Spleen (tissue), 7 donors: ENCODE measurements at regions not wholly inside any gene's neighbourhood (a gene's known extent, or its start where the extent isn't known, plus 50 kb on each side); places are given as distances from the start of the nearest gene placed in this dataset.

Experiments used
- POLR2A ChIP-seq, 3 donors: fragments of 450-650 bp; IDR thresholded peaks; one replicate each; pipeline ENCODE4 v1.5.1; 2017; ENCODE audit warnings: antibody characterized with exemption in 3 of 3, mild to moderate bottlenecking in 1 of 3
- TF ChIP-seq, protein P1 (sequence below), 11 experiments: fragments of 200-600 bp in 7 of 11; fragments of 450-650 bp in 4 of 11; sonication (generic) in 4 of 11; IDR thresholded peaks in 8 of 11; conservative IDR thresholded peaks in 3 of 11; 1 replicate in 7 of 11; 2 replicates in 4 of 11; pipeline versions ENCODE4 v1.4.0 to v1.8.0; 2016 to 2021; ENCODE audit warnings: antibody characterized with exemption in 11 of 11, inconsistent platforms in 4 of 11, mild to moderate bottlenecking in 1 of 11
- donor health status: DM: no; HTN: no; CAD: no; lungs with moderate emphysema.
- donor health status: DM: no; HTN: no; CAD: no.
- donor health status: DM: no; HTN: no; CAD: no.

DNA sequence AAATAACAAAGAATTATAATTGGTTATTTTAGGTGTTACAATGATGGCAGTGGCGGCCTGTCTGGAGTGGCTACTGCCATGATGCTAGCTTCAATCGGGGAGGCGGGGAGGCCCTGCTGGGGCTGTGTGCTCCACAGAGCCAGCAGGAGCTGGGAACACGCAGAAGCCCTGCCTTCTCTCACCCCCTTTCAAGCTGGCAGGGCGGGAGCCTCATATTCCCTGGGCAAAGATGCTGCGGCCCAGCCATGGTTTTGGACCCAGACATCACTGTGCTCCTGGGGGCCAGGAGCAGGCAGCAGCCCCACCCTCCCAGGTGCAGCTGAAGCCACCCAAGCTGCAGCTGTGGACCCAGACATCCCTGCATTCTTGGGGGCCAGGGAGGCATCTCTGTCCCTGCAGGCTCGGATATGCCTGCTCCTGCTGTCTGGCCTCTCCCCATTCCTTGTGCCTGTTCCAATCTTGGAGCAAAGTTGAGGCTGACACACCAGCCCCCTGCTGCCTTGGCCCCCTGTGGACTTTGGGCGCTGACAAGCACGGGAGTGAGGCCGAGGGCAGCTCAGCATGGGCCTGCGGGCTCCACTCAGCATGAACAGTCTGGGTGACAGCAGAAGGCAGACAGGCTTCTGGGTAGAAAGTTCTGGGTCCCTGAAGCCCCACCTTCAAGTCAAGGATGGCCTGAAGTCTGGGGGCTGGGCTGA is 263.1 kb upstream of the HTR2A start:
- TF ChIP-seq POLR2A (IDR thresholded peaks at IDR 0.05), result no peak
- TF ChIP-seq, protein P1, sequence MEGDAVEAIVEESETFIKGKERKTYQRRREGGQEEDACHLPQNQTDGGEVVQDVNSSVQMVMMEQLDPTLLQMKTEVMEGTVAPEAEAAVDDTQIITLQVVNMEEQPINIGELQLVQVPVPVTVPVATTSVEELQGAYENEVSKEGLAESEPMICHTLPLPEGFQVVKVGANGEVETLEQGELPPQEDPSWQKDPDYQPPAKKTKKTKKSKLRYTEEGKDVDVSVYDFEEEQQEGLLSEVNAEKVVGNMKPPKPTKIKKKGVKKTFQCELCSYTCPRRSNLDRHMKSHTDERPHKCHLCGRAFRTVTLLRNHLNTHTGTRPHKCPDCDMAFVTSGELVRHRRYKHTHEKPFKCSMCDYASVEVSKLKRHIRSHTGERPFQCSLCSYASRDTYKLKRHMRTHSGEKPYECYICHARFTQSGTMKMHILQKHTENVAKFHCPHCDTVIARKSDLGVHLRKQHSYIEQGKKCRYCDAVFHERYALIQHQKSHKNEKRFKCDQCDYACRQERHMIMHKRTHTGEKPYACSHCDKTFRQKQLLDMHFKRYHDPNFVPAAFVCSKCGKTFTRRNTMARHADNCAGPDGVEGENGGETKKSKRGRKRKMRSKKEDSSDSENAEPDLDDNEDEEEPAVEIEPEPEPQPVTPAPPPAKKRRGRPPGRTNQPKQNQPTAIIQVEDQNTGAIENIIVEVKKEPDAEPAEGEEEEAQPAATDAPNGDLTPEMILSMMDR (IDR thresholded peaks at IDR 0.05 in 8 of 11, conservative IDR thresholded peaks at IDR 0.05 in 3 of 11), result no peak
